HG03175 (cell line): ENCODE measurements at regions not wholly inside any gene's neighbourhood (a gene's known extent, or its start where the extent isn't known, plus 50 kb on each side); places are given as distances from the start of the nearest gene placed in this dataset.
"Not testable (repeated sequence)": the region's sequence is repeated elsewhere in the genome, so short reads cannot be mapped to it uniquely, and the experiment has no call there.

Experiments
- ATAC-seq: cut with Tn5 transposase; IDR thresholded peaks from one replicate; pipeline ENCODE4 v1.9.1; 2021; ENCODE audit warnings: mild to moderate bottlenecking, moderate library complexity; ENCODE audit not compliant: unreplicated experiment

- ATAC-seq: no peak
These were observed 213.0 kb upstream of the PDE3A start for GRCh38 chr12:20155374-20155773.

GRCh38 chr12:20160899-20161298, 207.4 kb upstream of the PDE3A start:
- ATAC-seq: not testable (repeated sequence)

GRCh38 chr12:20174528-20175175, 193.7 kb upstream of the PDE3A start:
- no peak for ATAC-seq

DNA sequence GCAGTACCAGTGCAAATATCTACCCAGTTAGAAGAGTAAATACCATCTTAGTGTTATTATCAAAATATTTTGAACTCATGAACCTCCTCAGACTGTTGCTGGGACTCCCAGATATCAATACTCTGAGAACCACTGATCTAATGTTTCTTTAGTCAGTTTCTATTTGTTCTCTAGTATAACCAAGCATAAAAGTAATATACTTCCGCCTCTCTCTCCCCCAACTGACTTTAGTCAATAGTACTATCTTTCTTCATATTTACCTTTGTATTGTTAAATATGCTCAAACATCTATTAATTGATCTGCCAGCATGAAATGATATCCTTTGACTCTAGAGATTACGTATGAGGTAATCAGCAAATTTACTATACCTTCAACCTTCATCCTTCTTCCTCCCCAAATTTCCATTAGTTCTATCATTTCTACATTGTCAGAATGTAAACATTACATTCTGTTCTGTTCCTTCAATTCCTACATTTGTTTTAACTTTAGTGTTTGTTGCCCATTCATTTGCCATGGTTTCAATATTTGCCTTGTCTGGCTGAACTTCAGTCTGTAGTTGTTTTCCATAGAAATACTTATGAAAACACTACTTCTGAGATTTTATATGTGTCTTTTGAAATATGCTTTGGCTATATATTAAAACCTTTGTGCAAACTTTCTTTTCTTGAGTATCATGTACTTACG, 192.5 kb upstream of the PDE3A start:
- no peak for ATAC-seq

- no peak for ATAC-seq
These were observed 186.7 kb upstream of the PDE3A start for GRCh38 chr12:20181416-20182180.

DNA sequence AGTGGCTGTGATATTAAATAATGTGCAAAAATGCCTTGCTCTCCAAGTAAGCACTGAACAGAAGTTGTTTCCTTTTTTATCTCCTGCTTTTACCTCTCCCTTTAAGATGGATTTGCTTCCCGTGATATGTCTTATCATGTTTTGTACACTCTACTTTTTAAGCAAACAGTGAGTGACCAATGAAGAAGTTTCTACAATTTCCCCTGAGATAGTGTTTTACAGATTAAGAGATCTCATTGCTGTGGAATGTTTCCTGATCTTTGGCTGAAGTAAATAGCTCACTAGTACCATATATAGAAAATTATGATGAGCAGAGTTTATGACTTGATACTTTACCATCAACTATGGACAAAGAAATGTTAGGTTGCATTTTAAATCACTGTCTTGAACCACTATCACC, 184.8 kb upstream of the PDE3A start:
- no peak for ATAC-seq

DNA sequence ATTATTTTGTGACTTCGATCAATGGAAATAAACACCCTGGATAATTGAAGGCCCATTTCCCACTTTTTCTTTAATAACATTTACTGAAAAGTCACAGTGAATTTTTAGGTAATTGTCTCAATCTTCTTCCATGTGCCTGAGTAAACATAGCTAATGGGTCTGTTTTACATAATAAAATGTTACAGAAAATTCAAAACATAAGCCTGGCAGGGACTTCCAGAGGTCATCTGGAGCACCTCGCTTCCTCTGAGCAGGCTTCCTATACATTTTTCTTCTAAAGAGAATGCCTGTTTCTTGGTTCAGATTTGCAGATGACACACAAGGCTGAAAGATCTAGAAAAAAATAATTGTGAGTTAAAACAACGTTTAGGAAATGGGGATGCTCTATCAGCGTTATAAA, 183.8 kb upstream of the PDE3A start:
- no peak for ATAC-seq

GRCh38 chr12:20187456-20187855, 180.9 kb upstream of the PDE3A start:
- ATAC-seq: no peak

DNA sequence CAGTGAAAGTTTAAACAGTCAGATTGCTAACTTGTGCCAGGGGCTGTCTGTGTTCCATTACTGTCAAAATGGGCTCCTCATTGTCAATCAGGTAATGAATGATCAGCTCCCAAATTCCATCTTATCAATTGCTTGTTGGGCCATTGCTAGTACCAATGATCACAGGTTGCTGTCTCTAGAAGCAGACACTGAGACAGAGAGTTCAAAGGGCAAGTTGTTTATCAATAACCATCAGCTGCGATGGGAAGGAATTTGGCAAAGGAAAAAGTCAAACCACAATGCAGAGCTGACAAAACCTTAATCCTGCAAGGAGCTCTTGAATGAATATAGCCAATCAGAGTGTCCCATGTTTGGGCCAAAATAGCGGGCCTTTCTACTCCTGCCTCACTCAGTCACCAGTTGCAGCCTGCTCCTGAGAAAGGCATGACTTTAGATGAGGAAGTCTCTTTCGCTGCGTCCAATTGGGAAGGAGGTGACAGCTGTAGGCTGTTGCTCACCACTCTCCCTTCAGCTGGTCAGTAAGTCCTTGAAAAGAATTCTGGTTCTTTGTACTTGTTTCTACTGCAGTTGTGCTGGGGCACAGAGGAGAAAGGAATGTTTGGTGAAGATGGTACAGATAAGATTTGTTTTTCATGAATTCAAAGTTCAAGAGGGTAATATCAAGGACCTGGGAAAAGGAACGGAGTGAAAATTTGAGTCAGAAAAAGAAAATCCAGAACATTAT, 179.2 kb upstream of the PDE3A start:
- no peak for ATAC-seq

DNA sequence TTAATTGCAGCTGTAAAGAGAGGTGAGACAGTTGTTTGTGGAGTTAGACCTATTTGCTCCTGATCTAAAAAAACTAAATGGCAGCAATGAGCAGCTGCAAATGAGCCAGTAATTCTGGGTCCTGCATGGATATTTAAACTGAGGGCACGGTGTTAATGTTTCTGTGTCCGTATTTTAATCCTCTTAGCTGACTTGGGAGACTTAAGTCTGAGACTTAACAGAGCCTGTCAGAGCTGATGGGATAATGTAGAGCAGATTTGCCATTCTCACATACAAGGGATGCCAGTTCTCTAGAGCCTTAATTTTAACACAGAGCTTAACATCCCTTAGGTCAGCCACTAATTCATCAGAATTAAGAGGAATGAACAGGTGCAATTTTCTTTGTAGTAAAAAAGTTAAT, 178.6 kb upstream of the PDE3A start:
- ATAC-seq: no peak

DNA sequence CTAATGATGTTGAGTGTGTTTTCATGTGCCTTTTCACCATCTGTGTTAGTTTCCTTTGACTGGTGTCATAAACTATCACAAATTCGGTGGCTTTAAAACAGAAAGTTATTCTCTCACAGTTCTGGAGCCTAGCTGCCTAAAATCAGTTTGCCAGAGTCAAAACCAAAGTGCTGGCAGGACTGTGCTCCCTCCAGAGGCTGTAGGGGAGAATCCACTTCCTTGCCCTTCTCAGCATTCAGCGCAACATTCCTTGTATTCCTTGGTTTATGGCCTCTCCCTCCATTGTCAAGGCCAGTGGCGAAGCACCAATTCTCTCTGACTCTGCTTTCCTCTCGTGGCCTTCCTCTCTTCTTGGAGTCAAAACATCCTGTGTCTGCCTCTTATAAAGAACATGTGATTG, 174.2 kb upstream of the PDE3A start:
- no peak for ATAC-seq

DNA sequence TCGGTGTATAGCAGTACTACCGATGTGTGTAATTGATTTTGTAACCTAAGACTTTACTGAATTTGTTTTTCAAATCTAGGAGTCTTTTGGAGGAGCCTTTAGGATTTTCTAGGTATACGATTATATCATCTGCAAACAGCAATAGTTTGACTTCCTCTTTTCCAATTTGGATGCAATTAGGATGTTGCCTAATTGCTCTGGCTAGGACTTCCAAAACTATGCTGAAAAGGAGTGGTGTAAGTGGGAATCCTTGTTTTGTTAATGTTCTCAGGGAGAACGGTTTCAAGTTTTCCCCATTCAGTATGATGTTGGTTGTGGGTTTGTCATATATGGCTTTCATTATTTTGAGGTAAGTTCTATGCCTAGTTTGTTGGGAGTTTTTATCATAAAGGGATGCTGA, 171.6 kb upstream of the PDE3A start:
- ATAC-seq: no peak

DNA sequence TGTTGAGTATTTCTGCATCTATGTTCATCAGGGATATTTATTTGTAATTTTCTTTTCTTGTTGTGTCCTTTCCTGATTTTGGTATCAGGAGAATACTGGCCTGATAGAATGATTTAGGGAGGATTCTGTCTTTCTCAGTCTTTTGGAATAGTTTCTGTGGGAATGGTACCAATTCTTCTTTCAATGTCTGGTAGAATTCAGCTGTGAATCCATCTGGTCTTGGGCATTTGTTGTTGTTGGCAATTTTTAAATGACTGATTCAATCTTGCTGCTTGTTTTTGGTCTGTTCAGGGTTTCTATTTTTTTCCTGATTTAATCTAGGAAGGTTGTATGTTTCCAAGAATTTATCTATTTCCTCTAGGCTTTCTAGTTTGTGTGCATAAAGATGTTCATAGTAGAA, 170.9 kb upstream of the PDE3A start:
- no peak for ATAC-seq

DNA sequence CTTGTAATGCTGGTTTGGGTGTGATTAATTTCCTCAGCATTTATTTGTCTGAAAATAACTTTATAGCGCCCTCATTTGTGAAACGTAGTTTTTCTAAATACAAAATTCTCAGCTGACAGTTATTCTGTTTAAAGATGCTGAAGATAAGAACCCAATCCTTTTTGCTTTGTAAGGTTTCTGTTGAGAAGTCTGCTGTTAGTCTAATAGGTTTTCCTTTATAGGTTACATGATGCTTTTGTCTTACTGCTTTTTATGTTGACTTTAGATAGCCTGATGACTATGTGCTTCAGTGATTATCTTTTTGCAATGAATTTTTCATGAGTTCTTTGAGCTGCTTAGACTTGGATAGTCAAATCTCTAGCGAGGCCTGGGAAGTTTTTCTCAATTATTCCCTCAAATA, 168.6 kb upstream of the PDE3A start:
- no peak for ATAC-seq

- no peak for ATAC-seq
These were observed 166.6 kb upstream of the PDE3A start for GRCh38 chr12:20201733-20202132.

- ATAC-seq: no peak
These were observed 162.5 kb upstream of the PDE3A start for GRCh38 chr12:20205854-20206253.

DNA sequence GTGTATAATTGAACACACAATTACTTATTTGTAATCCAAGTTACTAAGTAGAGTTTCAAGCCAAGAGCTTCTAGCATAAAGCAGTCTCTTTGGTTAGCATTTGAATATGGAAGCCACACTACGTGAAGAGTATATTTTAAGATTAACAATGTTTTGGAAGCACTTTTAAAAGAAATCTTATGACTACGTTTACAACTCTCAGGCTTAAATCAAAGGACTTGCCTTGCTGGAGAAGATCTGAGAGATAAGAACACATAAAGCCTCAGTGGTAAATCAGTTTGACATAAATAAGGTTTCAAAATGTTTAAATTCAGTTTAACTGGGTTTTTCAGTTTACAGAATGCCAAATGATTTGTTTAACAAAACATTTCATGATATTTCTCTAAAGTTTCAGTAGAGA, 161.9 kb upstream of the PDE3A start:
- no peak for ATAC-seq

- no peak for ATAC-seq
These were observed 157.6 kb upstream of the PDE3A start for GRCh38 chr12:20210621-20211215.

- no peak for ATAC-seq
These were observed 156.8 kb upstream of the PDE3A start for GRCh38 chr12:20211541-20211940.

DNA sequence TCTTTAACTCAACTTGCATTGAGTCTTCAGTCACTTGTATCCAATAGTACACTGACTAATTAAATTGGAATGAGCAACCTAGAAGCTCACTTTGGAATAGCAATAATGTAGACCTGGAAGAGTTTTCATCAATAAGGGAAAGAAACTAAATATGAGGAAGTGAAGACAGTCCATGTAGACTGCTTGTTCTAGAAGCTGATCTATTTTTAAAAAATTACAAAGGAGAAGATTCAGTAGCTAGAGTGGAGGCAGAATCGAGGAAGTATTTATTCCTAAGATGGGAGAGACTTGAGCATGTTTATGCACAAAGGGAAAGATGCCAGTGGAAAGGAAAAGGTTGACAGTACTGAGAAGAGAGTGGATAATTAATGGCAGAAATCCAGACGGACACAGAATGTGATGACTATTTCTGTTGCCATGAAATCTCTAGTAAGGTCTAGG, 156.3 kb upstream of the PDE3A start:
- ATAC-seq: no peak
